Urothelium cell line (cell line): ENCODE measurements at regions not wholly inside any gene's neighbourhood (a gene's known extent, or its start where the extent isn't known, plus 50 kb on each side); places are given as distances from the start of the nearest gene placed in this dataset.

Experiments
- DNase-seq: peaks from one replicate; pipeline ENCODE4 v3.0.0; 2011; ENCODE audit warnings: low spot score, mixed read lengths
- FAIRE-seq: peaks from 2 replicates; lab custom pipeline; 2011; peaks lifted over from hg19 to GRCh38; lab: Jason Lieb, UNC

DNA sequence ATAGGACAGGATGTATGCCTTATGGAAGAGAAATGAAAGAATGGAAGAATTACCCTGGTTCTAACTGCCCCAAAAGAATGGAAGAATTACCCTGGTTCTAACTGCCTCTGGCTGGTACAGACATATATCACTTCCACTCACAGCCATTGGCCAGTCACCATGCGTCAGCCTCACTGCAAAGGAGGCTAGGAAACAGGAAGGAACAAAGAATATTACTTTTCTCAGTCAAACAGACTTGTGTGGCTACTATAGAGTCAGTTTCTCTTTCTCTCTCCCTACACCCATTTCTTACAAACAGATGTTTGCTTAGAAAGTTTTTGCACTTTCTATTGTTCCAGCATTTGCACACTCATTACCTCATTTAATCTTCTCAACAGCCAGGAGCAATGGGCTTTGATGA lies 1111.1 kb upstream of the KLHL29 start:
- DNase-seq: no peak
- FAIRE-seq: no peak

GRCh38 chr2:22274661-22275060 lies 1110.3 kb upstream of the KLHL29 start:
- FAIRE-seq: no peak

DNA sequence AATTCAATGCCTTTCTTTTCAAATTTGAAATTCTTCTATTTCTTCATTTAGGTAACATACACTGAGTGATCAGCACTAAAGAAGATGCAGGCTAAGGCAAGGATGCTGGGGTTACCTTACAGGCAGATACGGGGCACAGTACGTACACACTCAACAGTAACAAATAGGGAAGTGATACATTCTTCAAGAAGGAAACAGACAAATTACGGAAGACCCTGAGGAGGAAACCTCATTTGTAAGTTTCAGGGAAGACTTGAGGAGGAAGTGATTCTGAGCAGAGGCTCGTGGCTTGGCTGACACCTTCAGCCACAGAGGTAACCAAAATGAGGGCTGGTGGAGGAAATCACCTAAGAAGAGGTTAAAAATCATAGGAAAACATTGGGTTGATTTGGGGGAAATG lies 1108.3 kb upstream of the KLHL29 start:
- no peak for DNase-seq
- FAIRE-seq: peak; percentile 68

More at GRCh38 chr2:22274661-22275060, 1110.3 kb upstream of the KLHL29 start:
- DNase-seq: no peak

DNA sequence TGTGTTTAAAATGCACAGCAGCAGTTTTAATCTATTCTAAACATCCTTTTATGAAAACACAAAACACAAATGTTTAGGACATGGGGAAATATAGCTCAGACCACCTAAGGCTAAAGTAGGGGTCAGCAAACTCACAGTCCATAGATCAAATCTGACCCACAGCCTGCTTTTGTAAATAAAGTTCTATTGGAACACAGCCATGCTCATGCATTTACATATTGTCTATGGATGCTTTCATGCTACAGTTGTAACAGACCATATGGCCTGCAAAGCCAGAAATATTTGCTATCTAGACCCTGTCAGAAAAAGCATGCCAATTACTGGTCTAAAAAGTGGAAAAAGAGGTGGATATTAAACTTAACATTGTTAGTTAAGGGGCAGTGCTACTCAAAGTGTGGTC lies 1105.4 kb upstream of the KLHL29 start:
- DNase-seq (no peak), FAIRE-seq (no peak)

DNA sequence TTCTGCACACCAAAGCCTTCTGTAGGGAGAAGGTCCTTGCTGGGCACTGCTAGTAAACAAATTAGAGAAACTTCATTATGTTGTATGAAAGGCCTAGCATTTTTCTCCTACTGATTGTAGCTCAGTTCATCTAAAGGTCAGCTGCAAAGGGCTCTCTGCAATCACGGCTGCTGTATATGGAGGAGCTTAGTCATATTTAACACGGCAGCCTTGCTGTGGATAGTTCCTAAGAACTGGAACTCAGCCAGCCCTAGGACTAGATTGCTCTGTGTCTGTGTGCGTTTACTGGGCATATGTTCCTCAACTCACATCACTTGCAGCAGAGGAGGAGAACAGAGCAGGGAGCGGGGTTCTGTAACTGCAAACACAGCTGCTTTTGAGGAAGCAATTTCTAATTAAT lies 1103.9 kb upstream of the KLHL29 start:
- DNase-seq: peak; percentile 41
- no peak for FAIRE-seq

- FAIRE-seq (no peak), DNase-seq (no peak)
These were observed 1102.8 kb upstream of the KLHL29 start for GRCh38 chr2:22282220-22282619.

DNA sequence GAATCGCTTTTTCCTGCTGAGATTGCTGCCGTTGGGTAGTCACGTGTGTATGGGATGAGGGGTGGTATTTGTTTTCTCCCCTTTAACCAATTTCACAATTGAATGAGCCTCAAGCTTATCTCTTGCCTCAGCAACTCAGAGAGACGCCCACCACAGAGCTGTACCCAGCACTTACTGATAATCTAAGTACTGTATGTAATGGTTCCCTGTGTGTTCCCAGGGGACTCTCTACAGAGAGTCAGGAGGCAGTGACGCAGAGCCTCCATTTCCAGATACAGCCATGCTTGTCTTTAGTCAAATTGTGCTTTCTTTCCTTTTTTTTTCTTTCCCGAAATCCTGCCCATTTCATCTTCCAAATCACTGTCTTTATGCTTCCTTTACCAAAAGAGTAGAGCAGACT lies 1102.1 kb upstream of the KLHL29 start:
- FAIRE-seq (no peak), DNase-seq (no peak)

GRCh38 chr2:22283436-22283835 lies 1101.5 kb upstream of the KLHL29 start:
- DNase-seq (no peak), FAIRE-seq (no peak)

DNA sequence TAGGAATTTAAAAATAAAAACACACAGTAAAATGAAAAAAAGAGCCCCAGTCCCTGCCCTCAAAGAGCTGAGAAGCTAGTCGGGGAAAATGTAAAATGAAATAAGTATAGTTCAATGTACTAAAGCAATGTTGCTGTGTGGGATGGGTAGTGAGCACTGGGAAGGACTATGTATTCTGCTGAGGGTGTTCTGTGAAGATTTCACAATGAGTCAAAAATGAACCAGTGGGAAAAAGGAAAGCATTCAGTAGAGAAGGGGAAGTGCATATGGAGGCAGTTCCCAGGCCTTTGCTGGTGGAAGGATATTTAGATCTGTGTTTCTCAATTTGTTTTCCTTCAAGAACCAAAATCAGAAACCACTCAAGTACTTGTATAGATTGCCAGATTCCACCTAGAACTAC lies 1094.7 kb upstream of the KLHL29 start:
- FAIRE-seq (no peak), DNase-seq (no peak)

- no peak for FAIRE-seq
- DNase-seq: no peak
These were observed 1094.0 kb upstream of the KLHL29 start for GRCh38 chr2:22290909-22291473.

DNA sequence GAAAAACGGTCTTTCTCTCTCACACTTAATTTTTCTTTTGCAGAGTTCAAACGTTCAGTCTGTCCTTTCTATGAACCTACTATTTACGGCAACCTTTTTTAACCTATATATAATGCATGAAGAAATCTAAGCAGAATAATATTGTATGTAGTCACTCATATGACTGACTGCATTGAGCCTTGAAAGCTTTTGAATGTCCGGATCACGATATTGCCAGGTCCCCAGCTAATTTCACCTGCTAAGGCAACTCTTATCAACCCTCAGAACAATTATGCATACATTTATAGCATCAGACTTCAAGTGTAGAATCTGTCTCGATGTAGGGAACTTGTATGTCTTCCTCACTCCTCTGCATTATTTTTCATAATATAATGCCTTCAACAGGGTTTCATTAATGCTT lies 1083.8 kb upstream of the KLHL29 start:
- FAIRE-seq (no peak), DNase-seq (no peak)

DNA sequence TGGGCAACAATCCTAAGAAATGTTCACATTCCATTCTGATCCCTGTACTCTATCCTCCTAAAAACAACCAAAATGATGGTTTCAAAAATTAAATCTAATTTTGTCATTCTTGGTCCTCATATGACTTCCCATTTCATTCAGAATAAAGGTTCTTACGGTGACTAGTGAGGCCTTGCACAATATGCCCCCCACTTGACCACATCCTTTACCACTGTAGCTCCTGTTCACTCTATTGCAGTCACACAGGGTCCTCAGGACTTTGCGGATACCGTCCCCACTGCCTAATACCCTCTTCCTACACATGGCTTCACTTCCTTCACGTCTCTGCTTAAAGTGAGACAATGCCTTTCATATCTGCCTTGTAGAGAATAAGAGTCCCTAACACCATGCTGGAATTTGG lies 1058.7 kb upstream of the KLHL29 start:
- DNase-seq (no peak), FAIRE-seq (no peak)

DNA sequence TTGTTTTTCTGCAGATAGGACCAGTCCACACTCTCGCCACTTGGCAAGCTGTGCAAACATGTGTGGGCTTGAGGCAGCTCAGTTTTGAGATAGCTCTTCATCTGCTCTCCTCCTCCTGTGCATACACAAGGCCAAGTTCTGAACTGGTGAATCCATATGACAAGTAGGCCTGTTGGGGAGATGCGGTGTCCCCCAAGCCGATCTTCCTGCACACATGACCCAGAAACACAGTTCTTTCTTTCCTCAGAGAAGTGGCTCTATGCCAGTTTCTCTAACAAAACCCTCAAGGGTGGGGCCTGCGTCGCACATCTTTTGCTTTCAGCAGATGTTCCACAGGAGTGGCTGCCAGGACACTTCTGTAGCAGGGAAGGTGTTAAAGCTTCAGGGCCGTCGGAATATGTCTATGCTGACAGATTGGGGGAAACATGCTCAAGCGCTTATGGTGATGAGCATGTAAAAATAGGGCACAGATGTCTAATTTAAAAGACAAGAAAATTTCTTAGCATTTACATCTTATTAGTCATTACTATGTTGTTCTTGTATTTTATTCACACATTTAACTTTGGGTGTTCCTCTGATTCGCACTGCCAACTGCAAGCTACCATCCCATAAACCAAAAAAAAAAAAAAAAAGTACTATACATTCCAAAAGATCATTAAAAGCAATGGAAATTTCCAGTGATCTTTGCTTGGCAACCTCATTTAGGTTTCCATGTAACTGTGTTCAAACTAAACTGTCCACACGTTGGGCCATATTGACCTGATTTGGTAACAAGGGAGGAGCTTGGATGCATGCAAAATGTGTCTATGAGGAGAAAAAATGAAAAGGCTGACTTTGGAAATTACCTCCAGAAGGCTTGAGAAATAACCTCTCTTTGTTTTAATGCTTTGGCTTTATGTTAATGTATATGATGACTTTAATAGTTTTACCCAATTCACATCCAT lies 1055.5 kb upstream of the KLHL29 start:
- DNase-seq (no peak), FAIRE-seq (peak; percentile 46)

DNA sequence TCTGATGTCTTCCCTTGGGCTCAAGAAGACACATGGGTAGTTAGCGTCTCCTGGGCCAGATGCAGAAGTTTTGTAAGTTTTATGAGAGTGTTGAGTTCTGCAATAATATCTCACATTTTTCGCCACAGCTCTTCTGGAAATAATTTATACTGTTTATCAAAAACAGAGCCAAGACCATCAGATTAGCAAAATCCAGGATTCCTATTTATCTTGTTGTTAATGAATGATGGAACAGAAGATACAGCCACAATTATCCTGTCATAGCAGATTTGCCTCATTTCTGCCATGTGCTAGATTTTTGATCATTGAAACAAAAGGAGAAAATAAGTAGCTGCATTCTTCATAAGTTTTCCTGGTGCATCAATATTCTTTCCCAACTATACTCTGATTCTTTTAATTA lies 1048.6 kb upstream of the KLHL29 start:
- DNase-seq: no peak
- no peak for FAIRE-seq

DNA sequence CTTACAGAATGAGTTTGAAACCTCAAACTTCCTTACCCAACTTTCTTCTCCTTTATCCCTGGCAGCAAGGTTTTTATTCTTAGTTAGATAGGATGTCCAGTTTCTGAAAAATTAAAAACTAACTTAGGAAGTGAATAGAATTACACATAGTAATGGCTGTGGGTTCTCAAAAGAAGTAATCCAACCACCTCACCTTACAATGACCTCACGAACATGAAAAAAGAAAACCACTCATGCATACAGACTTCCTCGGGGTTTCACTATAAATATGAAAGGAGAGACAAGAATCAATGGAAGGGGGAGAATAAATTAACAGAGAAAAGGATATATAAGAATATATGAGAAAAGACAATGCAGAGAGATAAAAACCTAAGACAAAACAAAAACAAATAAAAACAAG lies 1044.3 kb upstream of the KLHL29 start:
- no peak for FAIRE-seq
- no peak for DNase-seq

DNA sequence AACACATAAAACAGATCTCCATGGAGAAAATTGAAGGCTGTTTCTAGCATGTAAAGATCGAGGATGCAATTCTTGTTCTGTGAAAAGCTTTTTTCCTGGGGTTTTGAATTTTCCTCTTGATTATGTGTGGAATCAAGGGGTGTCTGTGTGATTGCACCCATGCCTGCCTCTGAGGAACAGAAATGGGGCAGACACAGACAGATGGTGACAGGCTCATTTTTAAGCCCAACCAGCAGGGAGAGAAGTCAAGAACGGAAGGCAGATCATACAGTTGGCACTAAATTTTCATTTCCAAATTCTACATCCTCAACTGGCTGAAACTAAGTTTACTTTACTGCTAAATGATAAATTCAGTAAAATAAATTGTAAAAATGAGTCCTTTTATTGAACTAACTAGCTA lies 1037.7 kb upstream of the KLHL29 start:
- no peak for DNase-seq
- no peak for FAIRE-seq

DNA sequence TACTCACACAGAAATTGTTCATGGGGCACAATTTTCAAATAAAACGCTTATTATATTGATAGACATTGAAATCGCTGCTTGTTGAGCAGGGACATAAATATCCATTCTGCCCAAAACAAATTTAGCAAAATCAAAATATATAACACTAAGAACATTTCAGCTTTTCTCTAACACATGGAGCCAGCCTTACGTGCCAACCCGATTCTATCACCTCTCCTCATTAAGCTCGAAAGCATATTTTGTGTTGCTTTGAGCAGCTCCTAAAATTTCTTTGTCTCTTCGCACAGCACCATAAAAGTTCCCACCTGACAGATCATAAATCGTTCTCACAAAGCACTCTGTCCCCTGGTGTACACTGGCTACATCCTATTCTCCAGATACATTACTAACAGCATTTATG lies 1034.4 kb upstream of the KLHL29 start:
- FAIRE-seq: no peak
- no peak for DNase-seq

- FAIRE-seq (no peak), DNase-seq (peak; percentile 56)
These were observed 1029.1 kb upstream of the KLHL29 start for GRCh38 chr2:22355816-22356433.

DNA sequence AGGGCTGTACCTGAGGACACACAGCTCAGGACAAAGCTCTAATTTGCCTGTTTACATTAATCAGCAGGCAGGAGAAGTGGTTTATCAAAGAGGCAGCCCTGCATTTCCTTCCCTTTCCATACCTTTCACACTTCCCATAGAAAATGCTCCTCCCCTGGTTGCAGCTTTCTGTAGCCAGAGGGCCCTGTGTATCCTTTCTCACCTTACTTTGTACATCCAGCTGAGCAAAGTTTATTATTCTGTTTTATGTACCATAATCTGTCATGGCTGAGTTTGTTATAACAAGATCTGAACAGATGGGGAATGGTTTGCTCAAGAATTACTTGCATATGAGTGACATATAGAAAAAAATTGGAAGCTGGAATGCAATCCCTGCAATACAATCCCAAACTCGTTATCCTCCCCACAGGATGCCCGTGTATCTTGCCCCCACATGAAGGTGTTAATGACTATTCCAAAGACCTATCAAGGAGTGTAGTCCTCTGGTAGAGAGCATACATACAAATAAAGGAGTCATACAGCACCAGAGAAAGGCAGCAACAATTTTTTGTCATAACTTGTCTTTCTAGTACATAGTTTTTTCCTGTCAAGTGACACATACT lies 1025.8 kb upstream of the KLHL29 start:
- FAIRE-seq (no peak), DNase-seq (no peak)

GRCh38 chr2:22360735-22361374 lies 1024.1 kb upstream of the KLHL29 start:
- peak; percentile 49 for DNase-seq
- no peak for FAIRE-seq

DNA sequence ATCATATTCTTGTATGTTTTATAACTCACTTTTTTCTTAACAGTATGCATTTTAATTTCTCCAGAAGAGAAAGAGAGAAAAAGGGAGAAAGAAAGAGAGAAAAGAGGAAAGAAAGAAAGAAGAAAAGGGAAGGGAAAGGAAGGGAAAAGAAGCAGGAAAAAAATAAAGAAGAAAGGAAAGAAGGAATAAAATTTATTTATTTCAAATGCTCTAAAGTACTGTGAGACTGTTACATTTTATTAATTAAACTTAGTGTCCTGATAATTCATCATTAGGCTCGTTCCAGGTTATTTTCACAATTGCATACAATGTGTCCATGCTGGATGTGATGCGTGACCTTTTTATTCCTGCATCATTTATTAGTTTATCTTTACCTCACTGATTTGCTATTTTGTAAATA lies 1023.4 kb upstream of the KLHL29 start:
- FAIRE-seq (no peak), DNase-seq (no peak)
